Neutrophil (primary cell): ENCODE measurements at regions not wholly inside any gene's neighbourhood (a gene's known extent, or its start where the extent isn't known, plus 50 kb on each side); places are given as distances from the start of the nearest gene placed in this dataset.

ENCODE experiments used
- H3K27ac ChIP-seq: fragments of 200-600 bp; sonication (generic); 2 replicates; pipeline ENCODE4 v1.5.1; 2016; ENCODE audit warnings: mild to moderate bottlenecking, moderate library complexity
- H3K27me3 ChIP-seq: fragments of 200-600 bp; sonication (generic); 2 replicates; pipeline ENCODE4 v1.6.0; 2016; ENCODE audit warnings: mild to moderate bottlenecking
- H3K36me3 ChIP-seq: fragments of 200-600 bp; sonication (generic); 2 replicates; pipeline ENCODE4 v1.5.1; 2017
- H3K4me1 ChIP-seq, 2 experiments: fragments of 200-600 bp in 1 of 2; sonication (generic) in 1 of 2; 1 replicate in 1 of 2; 2 replicates in 1 of 2; pipeline versions ENCODE4 v1.5.1 to v1.6.1; 2013 to 2016; ENCODE audit warnings: low read depth in 1 of 2, low read length in 1 of 2, mild to moderate bottlenecking in 1 of 2, moderate library complexity in 1 of 2; ENCODE audit not compliant: control insufficient read depth in 1 of 2, insufficient read depth in 1 of 2
- H3K4me3 ChIP-seq, 2 experiments: fragments of 200-600 bp in 1 of 2; sonication (generic) in 1 of 2; 1 replicate in 1 of 2; 2 replicates in 1 of 2; pipeline ENCODE4 v1.5.1; 2013 to 2016; ENCODE audit warnings: low read depth in 1 of 2, low read length in 1 of 2, mild to moderate bottlenecking in 1 of 2, moderate library complexity in 1 of 2
- H3K9me3 ChIP-seq: fragments of 200-600 bp; sonication (generic); 2 replicates; pipeline ENCODE4 v1.5.1; 2016
- TF ChIP-seq, protein P1 (sequence below): fragments of 200-600 bp; sonication (generic); IDR thresholded peaks from 2 replicates; pipeline ENCODE4 v1.5.1; 2016; ENCODE audit warnings: antibody characterized with exemption

DNA sequence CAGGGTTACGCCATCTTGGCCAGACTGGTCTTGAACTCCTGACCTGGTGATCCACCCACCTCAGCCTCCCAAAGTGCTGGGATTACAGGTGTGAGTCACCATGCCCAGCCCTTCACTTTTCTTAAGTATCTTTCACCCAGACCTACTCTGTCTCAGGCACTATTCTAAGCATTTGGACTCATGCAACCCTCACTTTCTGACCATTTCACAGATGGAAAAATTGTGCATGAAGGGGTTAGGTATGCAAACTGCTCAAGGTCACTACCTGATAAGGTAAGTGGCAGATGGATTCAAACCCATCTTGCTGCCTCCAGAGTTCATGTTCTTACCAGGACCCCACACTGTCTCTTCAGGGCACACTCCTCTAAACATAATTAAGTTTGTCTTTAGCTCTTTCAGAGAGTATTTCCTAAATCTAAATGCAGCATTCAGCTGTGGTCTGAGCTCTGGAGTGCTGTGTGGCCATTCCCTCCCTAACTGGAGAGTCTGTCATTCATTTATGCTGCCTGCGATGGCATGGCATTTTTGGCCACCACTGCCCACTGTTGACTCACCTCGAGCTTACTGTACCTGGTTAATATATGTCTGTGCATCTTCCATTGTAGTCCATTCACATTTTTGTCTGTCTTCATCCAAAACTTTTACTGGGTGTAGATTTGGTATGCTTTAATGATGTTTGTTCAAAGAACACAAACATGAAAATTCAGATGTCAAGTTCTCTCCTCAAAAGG is 88.4 kb downstream of the CCDC71L start:
- TF ChIP-seq, protein P1, sequence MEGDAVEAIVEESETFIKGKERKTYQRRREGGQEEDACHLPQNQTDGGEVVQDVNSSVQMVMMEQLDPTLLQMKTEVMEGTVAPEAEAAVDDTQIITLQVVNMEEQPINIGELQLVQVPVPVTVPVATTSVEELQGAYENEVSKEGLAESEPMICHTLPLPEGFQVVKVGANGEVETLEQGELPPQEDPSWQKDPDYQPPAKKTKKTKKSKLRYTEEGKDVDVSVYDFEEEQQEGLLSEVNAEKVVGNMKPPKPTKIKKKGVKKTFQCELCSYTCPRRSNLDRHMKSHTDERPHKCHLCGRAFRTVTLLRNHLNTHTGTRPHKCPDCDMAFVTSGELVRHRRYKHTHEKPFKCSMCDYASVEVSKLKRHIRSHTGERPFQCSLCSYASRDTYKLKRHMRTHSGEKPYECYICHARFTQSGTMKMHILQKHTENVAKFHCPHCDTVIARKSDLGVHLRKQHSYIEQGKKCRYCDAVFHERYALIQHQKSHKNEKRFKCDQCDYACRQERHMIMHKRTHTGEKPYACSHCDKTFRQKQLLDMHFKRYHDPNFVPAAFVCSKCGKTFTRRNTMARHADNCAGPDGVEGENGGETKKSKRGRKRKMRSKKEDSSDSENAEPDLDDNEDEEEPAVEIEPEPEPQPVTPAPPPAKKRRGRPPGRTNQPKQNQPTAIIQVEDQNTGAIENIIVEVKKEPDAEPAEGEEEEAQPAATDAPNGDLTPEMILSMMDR, result no peak
- Histone ChIP-seq H3K4me3 (no peak overlapping the region), H3K36me3 (no peaks in the 10 kb centered on the region), H3K27me3 (peaks cover 14% of the 10 kb centered on the region), H3K4me1 (no peaks in the 10 kb centered on the region), H3K27ac (no peak overlapping the region), H3K9me3 (no peaks in the 10 kb centered on the region)

DNA sequence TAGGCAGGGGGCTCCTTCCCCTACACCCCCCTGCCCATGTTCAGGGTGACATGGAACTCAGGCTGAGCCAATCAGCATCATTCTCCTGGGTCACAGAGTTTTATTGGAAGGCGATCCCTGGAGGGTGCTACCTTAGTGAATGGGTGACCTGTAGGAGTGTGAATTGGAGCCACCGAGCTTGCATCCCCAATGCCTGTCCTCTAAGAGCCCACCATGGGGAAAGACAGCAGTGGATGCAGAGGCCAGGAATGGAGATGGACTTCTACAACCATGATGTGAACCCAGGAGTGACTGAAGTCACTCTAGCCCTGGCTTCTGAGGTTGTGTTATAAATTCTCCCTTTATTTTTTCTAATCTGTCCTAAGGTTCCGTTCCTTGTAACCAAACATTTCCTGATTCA is 89.4 kb downstream of the CCDC71L start:
- no peaks in the 10 kb centered on the region for H3K4me1 ChIP-seq
- H3K36me3 ChIP-seq, result no peaks in the 10 kb centered on the region
- no peaks in the 10 kb centered on the region for H3K9me3 ChIP-seq
- H3K27me3 ChIP-seq, result peaks cover 14% of the 10 kb centered on the region
- TF ChIP-seq, protein P1, result no peak
- no peak overlapping the region for H3K4me3 ChIP-seq
- H3K27ac ChIP-seq, result no peak overlapping the region

DNA sequence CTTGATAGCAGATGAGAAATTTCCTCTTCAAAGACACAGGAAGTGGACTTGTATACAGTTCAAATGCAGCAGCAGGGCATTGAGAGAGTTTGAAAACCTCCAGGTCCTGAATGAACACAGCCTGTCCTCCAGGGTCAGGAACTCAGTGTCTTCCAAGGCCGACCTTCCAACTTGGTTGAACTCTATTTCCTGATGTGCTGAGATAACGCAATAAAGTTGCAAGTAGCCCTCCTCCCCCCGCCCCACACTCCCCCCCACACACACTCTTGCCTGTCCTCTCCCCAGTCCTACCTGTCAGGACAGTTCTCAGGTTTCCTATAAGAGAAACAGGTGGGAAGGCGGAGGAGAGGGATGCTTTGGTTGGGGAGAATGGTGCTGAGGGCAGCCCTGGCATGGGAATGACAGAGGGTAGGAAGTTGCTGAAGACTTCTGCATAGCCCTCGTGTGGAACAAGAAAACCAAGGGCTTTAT is 90.0 kb downstream of the CCDC71L start:
- no peaks in the 10 kb centered on the region for H3K9me3 ChIP-seq
- no peak overlapping the region for H3K4me3 ChIP-seq
- H3K4me1 ChIP-seq, result no peaks in the 10 kb centered on the region
- TF ChIP-seq, protein P1, result no peak
- no peaks in the 10 kb centered on the region for H3K36me3 ChIP-seq
- H3K27me3 ChIP-seq, result peaks cover 14% of the 10 kb centered on the region
- H3K27ac ChIP-seq, result no peak overlapping the region

DNA sequence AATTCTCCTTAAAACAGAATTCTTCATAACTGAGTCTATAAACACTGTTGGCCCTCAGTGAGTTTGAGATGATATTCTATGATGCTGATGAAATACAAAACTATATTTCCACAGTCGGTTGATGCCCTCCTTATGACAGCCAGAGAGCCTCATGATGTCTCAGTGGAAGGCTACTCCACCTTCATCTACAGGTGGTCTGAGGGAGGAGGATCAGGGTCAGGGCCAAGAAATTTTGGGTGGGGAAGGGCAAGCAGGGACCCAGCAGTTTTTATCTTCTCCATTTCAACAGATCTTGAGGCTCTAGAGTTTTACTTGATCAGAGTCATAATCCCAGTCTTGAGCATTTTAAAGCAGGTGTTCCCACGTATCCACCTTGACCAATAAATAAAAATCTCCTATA is 90.8 kb downstream of the CCDC71L start:
- H3K27ac ChIP-seq, result no peak overlapping the region
- TF ChIP-seq, protein P1, result no peak

DNA sequence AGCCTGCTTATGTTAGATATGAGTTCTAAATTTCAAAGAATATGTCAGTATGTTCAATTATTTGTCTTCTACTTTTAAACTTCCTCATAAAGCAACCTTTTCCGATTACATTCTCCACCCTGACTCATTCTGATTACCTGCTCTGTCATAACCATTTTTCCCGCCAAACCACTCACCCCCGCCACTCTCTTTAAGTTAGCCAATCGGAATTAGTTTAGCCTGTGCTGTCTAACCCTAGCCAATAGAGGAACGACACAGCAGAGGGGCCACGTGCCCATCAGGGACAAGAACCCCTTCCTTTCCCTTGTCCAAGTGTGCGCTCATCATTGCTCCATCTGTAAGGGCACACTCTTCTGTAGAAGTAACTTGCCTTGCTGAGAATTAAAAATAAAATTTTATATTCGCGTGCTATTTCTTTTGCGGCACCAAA is 91.4 kb downstream of the CCDC71L start:
- H3K9me3 ChIP-seq, result no peaks in the 10 kb centered on the region
- TF ChIP-seq, protein P1, result no peak
- no peaks in the 10 kb centered on the region for H3K4me1 ChIP-seq
- H3K27me3 ChIP-seq, result peaks cover 14% of the 10 kb centered on the region
- H3K27ac ChIP-seq, result no peak overlapping the region
- H3K36me3 ChIP-seq, result no peaks in the 10 kb centered on the region
- H3K4me3 ChIP-seq, result no peak overlapping the region

More for the DNA sequence above, 90.8 kb downstream of the CCDC71L start:
- no peaks in the 10 kb centered on the region for H3K4me1 ChIP-seq
- no peaks in the 10 kb centered on the region for H3K9me3 ChIP-seq
- no peaks in the 10 kb centered on the region for H3K36me3 ChIP-seq
- H3K4me3 ChIP-seq, result no peak overlapping the region
- H3K27me3 ChIP-seq, result peaks cover 14% of the 10 kb centered on the region
